Nephron progenitor cell (in vitro differentiated cells): ENCODE measurements at regions not wholly inside any gene's neighbourhood (a gene's known extent, or its start where the extent isn't known, plus 50 kb on each side); places are given as distances from the start of the nearest gene placed in this dataset.

Experiments
- DNase-seq: peaks from one replicate; pipeline ENCODE4 v3.0.0; 2021
- H3K27ac Mint-ChIP-seq: 2 replicates; pipeline ENCODE4 v1.8.0; 2021; ENCODE audit warnings: mild to moderate bottlenecking, moderate library complexity, mixed read lengths
- H3K27me3 Mint-ChIP-seq: 2 replicates; pipeline ENCODE4 v1.8.0; 2021; ENCODE audit warnings: mild to moderate bottlenecking, low read depth, mixed read lengths; ENCODE audit not compliant: poor library complexity
- H3K36me3 Mint-ChIP-seq: 2 replicates; pipeline ENCODE4 v1.8.0; 2021; ENCODE audit warnings: low read depth, mixed read lengths
- H3K4me1 Mint-ChIP-seq: 2 replicates; pipeline ENCODE4 v1.8.0; 2021; ENCODE audit warnings: mixed read lengths
- H3K4me3 Mint-ChIP-seq: 2 replicates; pipeline ENCODE4 v1.8.0; 2021; ENCODE audit warnings: mild to moderate bottlenecking, moderate library complexity, mixed read lengths
- H3K9me3 Mint-ChIP-seq: 2 replicates; pipeline ENCODE4 v1.8.0; 2021; ENCODE audit warnings: mild to moderate bottlenecking, moderate library complexity, mixed read lengths
- TF ChIP-seq, protein P1 (sequence below): fragments of 200-600 bp; sonication (generic); IDR thresholded peaks from 2 replicates; pipeline ENCODE4 v1.5.0; 2021; ENCODE audit warnings: antibody characterized with exemption

- TF ChIP-seq, protein P1, sequence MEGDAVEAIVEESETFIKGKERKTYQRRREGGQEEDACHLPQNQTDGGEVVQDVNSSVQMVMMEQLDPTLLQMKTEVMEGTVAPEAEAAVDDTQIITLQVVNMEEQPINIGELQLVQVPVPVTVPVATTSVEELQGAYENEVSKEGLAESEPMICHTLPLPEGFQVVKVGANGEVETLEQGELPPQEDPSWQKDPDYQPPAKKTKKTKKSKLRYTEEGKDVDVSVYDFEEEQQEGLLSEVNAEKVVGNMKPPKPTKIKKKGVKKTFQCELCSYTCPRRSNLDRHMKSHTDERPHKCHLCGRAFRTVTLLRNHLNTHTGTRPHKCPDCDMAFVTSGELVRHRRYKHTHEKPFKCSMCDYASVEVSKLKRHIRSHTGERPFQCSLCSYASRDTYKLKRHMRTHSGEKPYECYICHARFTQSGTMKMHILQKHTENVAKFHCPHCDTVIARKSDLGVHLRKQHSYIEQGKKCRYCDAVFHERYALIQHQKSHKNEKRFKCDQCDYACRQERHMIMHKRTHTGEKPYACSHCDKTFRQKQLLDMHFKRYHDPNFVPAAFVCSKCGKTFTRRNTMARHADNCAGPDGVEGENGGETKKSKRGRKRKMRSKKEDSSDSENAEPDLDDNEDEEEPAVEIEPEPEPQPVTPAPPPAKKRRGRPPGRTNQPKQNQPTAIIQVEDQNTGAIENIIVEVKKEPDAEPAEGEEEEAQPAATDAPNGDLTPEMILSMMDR: no peak
- no peaks in the 10 kb centered on the region for H3K36me3 Mint-ChIP-seq
- no peak overlapping the region for H3K27ac Mint-ChIP-seq
- H3K27me3 Mint-ChIP-seq: no peaks in the 10 kb centered on the region
- no peaks in the 10 kb centered on the region for H3K9me3 Mint-ChIP-seq
- no peak overlapping the region for H3K4me3 Mint-ChIP-seq
- no peak for DNase-seq
- no peaks in the 10 kb centered on the region for H3K4me1 Mint-ChIP-seq
Measured at GRCh38 chr2:210954386-210954907, 398.0 kb downstream of the CPS1 start.

GRCh38 chr2:210955591-210955990, 399.2 kb downstream of the CPS1 start:
- Mint-ChIP-seq H3K27me3 (no peaks in the 10 kb centered on the region), H3K4me1 (no peaks in the 10 kb centered on the region), H3K4me3 (no peak overlapping the region), H3K36me3 (no peaks in the 10 kb centered on the region), H3K9me3 (no peaks in the 10 kb centered on the region), H3K27ac (no peak overlapping the region)
- TF ChIP-seq, protein P1: no peak
- no peak for DNase-seq

GRCh38 chr2:210956101-210956500, 399.7 kb downstream of the CPS1 start:
- no peaks in the 10 kb centered on the region for H3K36me3 Mint-ChIP-seq

DNA sequence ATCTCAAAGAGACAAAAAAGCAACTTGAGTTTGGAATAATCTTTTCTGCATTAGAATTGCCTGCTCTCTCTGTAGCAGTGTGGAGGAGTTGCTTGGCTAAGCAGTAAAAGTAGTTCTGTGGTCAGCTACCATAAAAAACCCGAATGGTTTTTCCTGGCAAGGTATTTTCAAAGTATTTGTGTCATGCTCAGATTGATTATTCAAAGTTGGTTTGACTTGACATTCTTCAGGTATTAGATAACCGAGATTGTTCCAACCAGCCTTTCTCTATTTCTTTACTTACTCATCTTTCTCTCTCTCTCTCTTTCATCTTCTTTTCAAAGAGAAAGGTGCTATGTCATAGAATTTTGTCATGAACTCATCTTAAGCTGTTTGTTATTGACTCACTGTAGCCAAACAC, 404.9 kb downstream of the CPS1 start:
- Mint-ChIP-seq H3K36me3 (no peaks in the 10 kb centered on the region), H3K9me3 (no peaks in the 10 kb centered on the region), H3K4me3 (no peak overlapping the region), H3K27ac (no peak overlapping the region), H3K4me1 (no peaks in the 10 kb centered on the region), H3K27me3 (no peaks in the 10 kb centered on the region)
- TF ChIP-seq, protein P1: no peak
- no peak for DNase-seq

More at GRCh38 chr2:210956101-210956500, 399.7 kb downstream of the CPS1 start:
- no peak overlapping the region for H3K27ac Mint-ChIP-seq
- TF ChIP-seq, protein P1: no peak
- DNase-seq: no peak
- H3K9me3 Mint-ChIP-seq: no peaks in the 10 kb centered on the region
- H3K4me3 Mint-ChIP-seq: no peak overlapping the region
- no peaks in the 10 kb centered on the region for H3K4me1 Mint-ChIP-seq
- no peaks in the 10 kb centered on the region for H3K27me3 Mint-ChIP-seq

GRCh38 chr2:210963386-210963785, 407.0 kb downstream of the CPS1 start:
- no peak for DNase-seq
- H3K4me3 Mint-ChIP-seq: no peak overlapping the region
- H3K27ac Mint-ChIP-seq: no peak overlapping the region
- no peaks in the 10 kb centered on the region for H3K36me3 Mint-ChIP-seq
- TF ChIP-seq, protein P1: no peak
- H3K9me3 Mint-ChIP-seq: no peaks in the 10 kb centered on the region
- H3K27me3 Mint-ChIP-seq: no peaks in the 10 kb centered on the region
- H3K4me1 Mint-ChIP-seq: no peaks in the 10 kb centered on the region

- H3K4me1 Mint-ChIP-seq: no peaks in the 10 kb centered on the region
- no peaks in the 10 kb centered on the region for H3K9me3 Mint-ChIP-seq
- H3K4me3 Mint-ChIP-seq: no peak overlapping the region
- no peak overlapping the region for H3K27ac Mint-ChIP-seq
- TF ChIP-seq, protein P1: no peak
- H3K36me3 Mint-ChIP-seq: no peaks in the 10 kb centered on the region
- no peak for DNase-seq
- H3K27me3 Mint-ChIP-seq: no peaks in the 10 kb centered on the region
Measured at GRCh38 chr2:210964141-210964764, 407.9 kb downstream of the CPS1 start.
